Upper lobe of left lung (tissue), 4 donors: ENCODE measurements at regions not wholly inside any gene's neighbourhood (a gene's known extent, or its start where the extent isn't known, plus 50 kb on each side); places are given as distances from the start of the nearest gene placed in this dataset.

Source experiments
- CTCF ChIP-seq, 6 experiments: fragments of 450-650 bp in 4 of 6; fragments of 200-600 bp in 2 of 6; sonication (generic) in 2 of 6; IDR thresholded peaks; one replicate each; pipeline ENCODE4 v1.5.1; 2016 to 2019; ENCODE audit warnings: antibody characterized with exemption in 6 of 6
- POLR2A ChIP-seq, 4 donors: fragments of 450-650 bp; IDR thresholded peaks; one replicate each; pipeline ENCODE4 v1.5.1; 2016 to 2017; ENCODE audit warnings: antibody characterized with exemption in 4 of 4, mild to moderate bottlenecking in 2 of 4
- POLR2AphosphoS5 ChIP-seq, 2 donors: sonication (generic); formaldehyde crosslinking; IDR thresholded peaks; one replicate each; pipeline ENCODE4 v1.5.1; 2017; ENCODE audit warnings: antibody characterized with exemption in 2 of 2

GRCh38 chr4:53800741-53801140 is 209.5 kb upstream of the LNX1 start:
- TF ChIP-seq CTCF (IDR thresholded peaks at IDR 0.05) (no peak), POLR2A (IDR thresholded peaks at IDR 0.05) (no peak), POLR2AphosphoS5 (IDR thresholded peaks at IDR 0.05) (no peak)
